Lower leg skin (tissue), 4 donors: ENCODE measurements at regions not wholly inside any gene's neighbourhood (a gene's known extent, or its start where the extent isn't known, plus 50 kb on each side); places are given as distances from the start of the nearest gene placed in this dataset.
A peak's percentile ranks its signal among the peaks of the same experiment; 100 is the strongest.

Source experiments
- DNase-seq, 2 donors: peaks; one replicate each; pipeline ENCODE4 v3.0.0-alpha.2; 2019; ENCODE audit warnings: low spot score in 2 of 2
- H3K4me3 ChIP-seq: fragments of 200-600 bp; sonication (generic); 2 replicates; pipeline ENCODE4 v1.5.1; 2017; ENCODE audit warnings: mild to moderate bottlenecking, low read depth; ENCODE audit not compliant: poor library complexity, severe bottlenecking
- POLR2A ChIP-seq, 2 donors: fragments of 450-650 bp; IDR thresholded peaks; one replicate each; pipeline ENCODE4 v1.6.1; 2016 to 2017; ENCODE audit warnings: antibody characterized with exemption in 2 of 2, mild to moderate bottlenecking in 1 of 2, moderate library complexity in 1 of 2
- WGBS, 2 donors: methylation state at CpG; one replicate each; pipeline ENCODE4 v1.1.5; 2018; 5-methylcytosine and 5-hydroxymethylcytosine counted together
- intact Hi-C: fragments of 100-400 bp; cut with DNase I; formaldehyde crosslinking; loops from one replicate; pipeline ENCODE4 v1.15.0; 2023; ENCODE audit warnings: low total_unique reads
- TF ChIP-seq, protein P1 (sequence below), 3 donors: fragments of 450-650 bp; IDR thresholded peaks; one replicate each; pipeline ENCODE4 v1.5.1; 2016; ENCODE audit warnings: antibody characterized with exemption in 3 of 3, mild to moderate bottlenecking in 3 of 3, moderate library complexity in 2 of 3

DNA sequence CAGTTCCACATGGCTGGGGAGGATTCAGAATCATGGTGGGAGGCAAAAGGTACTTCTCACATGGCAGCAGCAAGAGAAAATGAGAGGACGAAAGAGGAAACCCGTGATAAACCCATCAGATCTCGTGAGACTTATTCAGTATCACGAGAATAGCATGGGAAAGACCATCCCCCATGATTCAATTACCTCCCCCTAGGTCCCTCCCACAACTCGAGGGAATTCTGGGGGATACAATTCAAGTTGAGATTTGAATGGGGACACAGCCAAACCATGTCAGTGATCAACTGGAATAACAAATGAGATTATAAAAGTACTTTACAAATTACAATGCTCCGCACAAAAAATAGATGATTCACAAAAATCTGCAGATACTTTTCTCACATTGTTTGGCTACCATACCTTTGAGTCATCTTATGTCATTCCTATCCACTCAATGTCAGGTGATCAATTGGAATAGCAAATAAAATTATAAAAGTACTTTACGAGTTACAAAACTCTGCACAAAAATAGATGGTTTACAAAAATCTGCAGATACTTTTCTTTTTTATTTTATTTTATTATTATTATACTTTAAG lies 338.9 kb downstream of the C12orf50 start:
- intact Hi-C loops, result no loop called here
- 84 to 85% methylated on average over 7 of the region's 7 CpGs for WGBS, 2 donors
- H3K4me3 ChIP-seq, result no peak overlapping the region
- no peak for TF ChIP-seq POLR2A (IDR thresholded peaks at IDR 0.05)
- TF ChIP-seq, protein P1, sequence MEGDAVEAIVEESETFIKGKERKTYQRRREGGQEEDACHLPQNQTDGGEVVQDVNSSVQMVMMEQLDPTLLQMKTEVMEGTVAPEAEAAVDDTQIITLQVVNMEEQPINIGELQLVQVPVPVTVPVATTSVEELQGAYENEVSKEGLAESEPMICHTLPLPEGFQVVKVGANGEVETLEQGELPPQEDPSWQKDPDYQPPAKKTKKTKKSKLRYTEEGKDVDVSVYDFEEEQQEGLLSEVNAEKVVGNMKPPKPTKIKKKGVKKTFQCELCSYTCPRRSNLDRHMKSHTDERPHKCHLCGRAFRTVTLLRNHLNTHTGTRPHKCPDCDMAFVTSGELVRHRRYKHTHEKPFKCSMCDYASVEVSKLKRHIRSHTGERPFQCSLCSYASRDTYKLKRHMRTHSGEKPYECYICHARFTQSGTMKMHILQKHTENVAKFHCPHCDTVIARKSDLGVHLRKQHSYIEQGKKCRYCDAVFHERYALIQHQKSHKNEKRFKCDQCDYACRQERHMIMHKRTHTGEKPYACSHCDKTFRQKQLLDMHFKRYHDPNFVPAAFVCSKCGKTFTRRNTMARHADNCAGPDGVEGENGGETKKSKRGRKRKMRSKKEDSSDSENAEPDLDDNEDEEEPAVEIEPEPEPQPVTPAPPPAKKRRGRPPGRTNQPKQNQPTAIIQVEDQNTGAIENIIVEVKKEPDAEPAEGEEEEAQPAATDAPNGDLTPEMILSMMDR (IDR thresholded peaks at IDR 0.05), result no peak
- no peak for DNase-seq

DNA sequence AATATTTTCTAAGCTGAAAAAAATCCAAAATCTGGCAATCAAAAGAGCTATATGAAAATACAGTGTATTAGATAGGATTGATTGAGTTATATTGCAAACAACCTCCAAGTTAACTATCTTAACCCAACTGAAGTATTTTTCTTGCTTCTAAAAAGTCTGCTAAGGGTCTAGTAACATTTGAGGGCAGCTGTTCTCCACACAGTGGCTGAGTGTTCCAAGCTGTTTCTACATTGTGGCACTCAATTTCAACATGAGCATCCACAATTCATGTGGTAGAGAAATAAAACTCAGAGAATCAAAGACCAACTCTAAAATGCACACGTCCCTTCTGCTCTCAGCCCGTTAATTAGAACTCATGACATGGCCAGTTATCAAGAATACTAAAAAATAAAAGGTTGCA lies 340.0 kb downstream of the C12orf50 start:
- H3K4me3 ChIP-seq, result no peak overlapping the region
- TF ChIP-seq, protein P1 (IDR thresholded peaks at IDR 0.05), result no peak
- TF ChIP-seq POLR2A (IDR thresholded peaks at IDR 0.05), result no peak
- WGBS, 2 donors, result 76 to 83% methylated on average over 2 of the region's 2 CpGs
- no peak for DNase-seq
- intact Hi-C loops, result no loop called here

- intact Hi-C loops, result no loop called here
- TF ChIP-seq POLR2A (IDR thresholded peaks at IDR 0.05), result no peak
- no peak overlapping the region for H3K4me3 ChIP-seq
- 36 to 38% methylated on average over 6 of the region's 6 CpGs for WGBS, 2 donors
- no peak for DNase-seq
Measured at GRCh38 chr12:87687362-87687761, 341.8 kb downstream of the C12orf50 start.

DNA sequence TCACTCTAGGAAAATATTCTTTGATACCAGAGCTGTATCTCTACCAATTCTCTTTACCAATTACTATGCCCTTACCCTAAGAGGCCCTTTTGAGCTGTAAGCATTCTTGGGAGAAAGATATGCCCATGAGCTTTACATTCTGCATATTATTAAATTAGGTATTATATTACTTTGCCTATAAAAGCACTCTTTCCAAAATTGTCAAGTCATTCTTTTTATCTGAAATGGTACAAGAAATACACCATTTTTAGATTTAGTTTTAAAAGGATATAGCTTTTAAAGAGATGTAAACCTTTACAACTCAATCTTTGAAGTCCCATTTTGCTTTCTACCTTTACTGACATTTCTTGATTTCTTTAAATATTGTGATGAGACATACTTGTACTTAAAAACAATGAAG lies 343.5 kb downstream of the C12orf50 start:
- no peak overlapping the region for H3K4me3 ChIP-seq
- DNase-seq, result no peak
- no peak for TF ChIP-seq POLR2A (IDR thresholded peaks at IDR 0.05)
- TF ChIP-seq, protein P1 (IDR thresholded peaks at IDR 0.05), result no peak
- intact Hi-C loops, result no loop called here

- DNase-seq, result peak in 1 of 2 donors; percentile 23
- 58 to 59% methylated on average over 2 of the region's 2 CpGs for WGBS, 2 donors
- no peak for TF ChIP-seq POLR2A (IDR thresholded peaks at IDR 0.05)
- TF ChIP-seq, protein P1 (IDR thresholded peaks at IDR 0.05), result no peak
- no peak overlapping the region for H3K4me3 ChIP-seq
- intact Hi-C loops, result no loop called here
Measured at GRCh38 chr12:87679251-87679650, 349.9 kb downstream of the C12orf50 start.

DNA sequence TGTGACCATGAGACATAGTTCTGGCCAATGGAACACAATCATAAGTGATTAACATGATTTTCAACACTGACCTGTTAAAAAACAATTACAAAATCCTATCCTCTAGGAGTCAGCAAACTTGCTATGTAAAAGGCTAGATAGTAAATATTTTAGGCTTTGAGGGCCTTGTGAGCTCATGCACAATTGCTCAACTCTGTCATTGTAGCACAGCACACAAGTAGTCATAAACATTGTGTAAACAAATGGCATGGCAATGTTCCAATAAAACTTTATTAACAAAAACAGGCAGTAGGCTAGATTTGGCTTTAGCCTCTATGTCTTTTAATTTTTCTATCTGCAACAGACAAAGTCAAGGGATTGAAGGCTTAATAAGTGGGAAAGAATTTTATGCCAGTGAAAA lies 350.7 kb downstream of the C12orf50 start:
- TF ChIP-seq, protein P1 (IDR thresholded peaks at IDR 0.05), result no peak
- TF ChIP-seq POLR2A (IDR thresholded peaks at IDR 0.05), result no peak
- no peak overlapping the region for H3K4me3 ChIP-seq
- no peak for DNase-seq
- intact Hi-C loops, result no loop called here
